H4 (cell line): ENCODE measurements at regions not wholly inside any gene's neighbourhood (a gene's known extent, or its start where the extent isn't known, plus 50 kb on each side); places are given as distances from the start of the nearest gene placed in this dataset.
"Not testable (repeated sequence)": the region's sequence is repeated elsewhere in the genome, so short reads cannot be mapped to it uniquely, and the experiment has no call there.

Experiments
- DNase-seq: peaks from one replicate; pipeline ENCODE4 v3.0.0-alpha.2; 2015; ENCODE audit warnings: low spot score

DNA sequence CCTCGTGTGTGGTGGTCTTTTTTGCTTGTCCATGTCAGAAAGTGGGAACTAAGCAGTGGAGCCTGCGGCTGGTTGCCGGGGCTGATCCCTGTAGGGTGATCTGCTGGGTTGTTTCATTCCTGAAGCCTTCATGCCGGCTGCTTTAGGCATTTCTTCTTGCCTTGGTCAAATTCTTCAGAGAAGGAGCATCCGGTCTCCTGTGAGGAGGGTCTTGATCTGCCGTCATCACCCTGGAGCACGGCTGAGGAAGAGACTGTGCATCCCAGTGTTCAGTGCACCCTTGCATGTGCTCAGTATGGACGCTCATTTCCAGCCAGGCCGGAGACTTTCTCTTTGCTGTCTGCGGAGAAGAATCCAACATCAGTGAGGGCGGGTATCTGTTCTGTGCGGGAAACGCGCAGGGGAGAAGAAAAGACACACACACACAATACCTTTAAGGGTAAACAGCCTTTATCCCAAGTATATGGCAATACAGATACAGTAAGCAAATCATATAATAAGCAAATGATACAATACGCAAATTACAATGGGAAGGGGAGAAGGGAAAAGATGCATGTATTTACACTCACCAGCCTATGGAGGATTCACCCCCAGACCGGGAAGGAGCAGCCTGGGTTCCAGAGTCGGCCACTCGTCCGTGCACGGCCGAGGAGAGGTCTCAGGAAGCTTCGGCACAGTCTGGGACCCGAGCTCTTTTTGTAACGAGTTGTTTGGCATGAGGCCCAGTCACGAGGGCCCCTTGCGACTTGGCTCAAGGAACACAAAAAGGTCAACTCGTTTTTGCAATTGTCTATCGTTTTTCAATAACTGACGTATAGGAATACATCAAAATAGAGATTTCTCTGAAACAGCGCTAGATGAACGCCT, 1366.8 kb upstream of the TMEM132C start:
- no peak for DNase-seq

DNA sequence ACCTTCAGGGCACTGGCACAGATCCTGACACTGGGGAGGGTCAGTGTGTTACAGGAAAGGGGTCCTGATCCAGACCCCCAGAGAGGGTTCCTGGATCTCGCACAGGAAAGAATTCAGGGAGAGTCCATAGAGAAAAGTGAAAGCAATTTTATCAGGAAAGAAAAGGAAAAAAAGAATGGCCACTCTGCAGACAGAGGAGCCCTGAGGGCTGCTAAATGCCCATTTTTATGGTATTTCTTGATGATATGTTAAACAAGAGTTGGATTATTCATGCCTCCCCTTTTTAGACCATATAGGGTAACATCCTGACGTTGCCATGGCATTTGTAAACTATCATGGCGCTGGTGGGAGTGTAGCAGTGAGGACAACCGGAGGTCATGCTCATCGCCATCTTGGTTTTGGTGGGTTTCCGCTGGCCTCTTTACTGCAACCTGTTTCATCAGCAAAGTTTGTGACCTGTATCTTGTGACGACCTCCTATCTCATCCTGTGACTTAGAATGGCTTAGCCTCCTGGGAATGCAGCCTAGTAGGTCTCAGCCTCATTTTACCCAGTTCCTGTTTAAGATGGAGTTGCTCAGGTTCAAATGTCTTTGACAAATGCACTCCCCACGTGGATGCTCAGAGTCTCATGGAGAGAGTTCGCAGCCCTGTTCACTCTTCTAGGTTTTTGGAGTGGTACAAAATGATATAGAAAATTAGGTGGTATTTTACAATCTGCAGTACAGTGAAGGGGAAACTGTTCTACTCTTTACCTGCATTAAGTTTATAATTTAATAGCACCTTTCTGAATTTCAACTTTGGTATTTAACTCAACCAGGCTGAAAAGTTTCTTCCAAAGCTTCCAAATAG, 1363.7 kb upstream of the TMEM132C start:
- no peak for DNase-seq

DNA sequence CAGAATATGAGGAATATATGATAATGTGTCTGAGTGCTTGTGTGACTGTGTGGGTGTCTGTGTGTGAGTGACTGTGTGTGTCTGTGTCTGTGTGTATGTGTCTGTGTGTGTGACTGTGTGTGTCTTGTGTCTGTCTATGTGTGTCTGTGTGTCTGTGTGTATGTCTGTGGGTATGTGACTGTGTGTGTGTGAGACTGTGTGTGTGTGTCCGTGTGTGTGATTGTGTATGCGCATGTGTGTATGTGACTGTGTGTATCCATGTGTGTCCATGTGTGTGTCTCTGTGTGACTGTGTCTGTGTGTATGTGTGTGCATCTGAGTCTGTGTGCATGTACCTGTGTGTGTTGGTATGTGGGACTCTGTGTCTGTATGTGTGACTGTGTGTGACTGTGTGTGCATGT, 1361.2 kb upstream of the TMEM132C start:
- DNase-seq = no peak

DNA sequence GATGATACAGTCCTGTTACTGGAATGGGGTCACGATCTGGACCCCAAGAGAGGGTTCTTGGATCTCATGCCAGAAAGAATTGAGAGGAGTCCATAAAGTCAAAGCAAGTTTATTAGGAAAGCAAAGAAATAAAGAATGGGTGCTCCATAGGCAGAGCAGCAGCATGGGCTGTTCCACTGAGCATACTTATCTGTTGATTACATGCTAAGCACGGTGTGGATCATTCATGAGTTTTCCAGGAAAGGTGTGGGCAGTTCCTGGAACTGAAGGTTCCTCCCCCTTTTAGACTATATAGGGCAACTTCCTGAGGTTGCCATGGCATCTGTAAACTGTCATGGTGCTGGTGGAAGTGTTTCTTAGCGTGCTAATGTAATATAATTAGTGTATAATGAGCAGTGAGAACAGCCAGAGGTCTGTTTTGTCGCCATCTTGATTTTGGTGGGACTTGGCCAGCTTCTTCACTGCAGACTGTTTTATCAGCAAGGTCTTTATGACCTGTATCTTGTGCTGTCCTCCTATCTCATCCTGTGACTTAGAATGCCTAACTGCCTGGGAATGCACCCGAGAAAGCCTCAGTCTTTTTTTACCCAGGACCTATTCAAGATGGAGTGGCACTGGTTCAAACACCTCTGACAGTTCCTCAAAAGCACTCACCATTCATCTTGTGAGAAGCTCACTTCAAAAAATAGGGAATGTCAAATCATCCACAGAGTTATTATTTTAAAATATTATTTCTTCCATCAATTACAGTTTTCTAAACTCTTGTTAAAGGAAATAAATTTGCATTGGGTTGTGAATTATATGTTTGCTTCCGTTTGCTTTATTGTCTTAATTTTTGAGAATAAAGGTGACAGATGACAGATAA, 1358.8 kb upstream of the TMEM132C start:
- DNase-seq = no peak

DNA sequence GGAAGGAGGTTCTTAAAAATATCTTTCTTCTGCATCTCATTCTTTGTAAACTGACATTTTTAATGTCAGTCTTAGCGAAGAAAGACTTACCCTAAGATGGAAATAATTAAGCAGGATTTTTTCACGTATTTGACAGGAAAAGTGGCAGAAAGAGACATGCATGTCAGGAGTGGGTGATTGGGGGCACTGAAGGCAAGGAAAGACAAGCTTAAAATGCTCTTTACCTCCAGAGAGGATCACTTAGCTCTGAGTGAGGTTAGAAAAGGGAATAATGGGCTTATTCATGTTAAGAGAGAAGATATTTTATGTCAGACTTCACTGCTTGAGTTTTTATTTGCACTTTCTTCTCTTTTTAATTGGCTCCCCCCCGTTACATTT, 1358.2 kb upstream of the TMEM132C start:
- DNase-seq = no peak

DNA sequence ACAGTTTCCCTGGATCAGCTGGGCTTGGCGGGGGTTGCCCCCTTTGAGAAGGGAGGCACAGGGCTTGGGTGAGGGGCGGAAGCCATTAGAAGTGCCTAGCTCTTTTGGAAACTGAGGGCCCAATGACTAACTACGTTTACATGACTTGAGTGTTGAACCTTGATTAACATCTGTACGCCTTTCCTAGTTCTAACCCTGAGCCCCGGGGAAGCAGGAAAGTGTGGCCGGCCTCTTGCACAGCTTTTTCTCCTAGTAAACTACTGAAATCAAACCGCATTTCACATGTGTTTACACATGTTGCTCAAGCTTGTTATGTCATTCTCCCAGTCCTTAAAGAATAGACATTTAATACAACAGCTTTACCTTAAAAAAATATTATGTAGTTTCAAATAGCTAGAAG, 1356.4 kb upstream of the TMEM132C start:
- DNase-seq = no peak

DNA sequence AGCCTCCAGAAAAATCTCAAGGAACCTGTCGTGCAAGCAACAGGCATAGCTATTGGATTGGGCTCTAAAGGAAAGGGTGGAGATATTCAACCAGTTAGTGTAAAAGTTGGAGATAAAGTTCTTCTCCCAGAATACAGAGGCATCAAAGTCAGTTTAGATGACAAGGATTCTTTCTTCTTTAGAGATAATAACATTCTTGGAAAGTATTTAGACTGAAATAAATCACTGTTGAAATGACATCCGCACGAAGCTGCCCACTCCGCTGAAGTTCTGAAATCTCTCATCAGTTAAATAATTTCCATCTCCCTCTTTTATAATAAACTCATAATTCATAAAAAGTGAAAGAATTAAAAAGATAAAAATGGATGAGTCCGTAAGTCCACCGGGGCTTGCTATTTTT, 1354.9 kb upstream of the TMEM132C start:
- DNase-seq = no peak

DNA sequence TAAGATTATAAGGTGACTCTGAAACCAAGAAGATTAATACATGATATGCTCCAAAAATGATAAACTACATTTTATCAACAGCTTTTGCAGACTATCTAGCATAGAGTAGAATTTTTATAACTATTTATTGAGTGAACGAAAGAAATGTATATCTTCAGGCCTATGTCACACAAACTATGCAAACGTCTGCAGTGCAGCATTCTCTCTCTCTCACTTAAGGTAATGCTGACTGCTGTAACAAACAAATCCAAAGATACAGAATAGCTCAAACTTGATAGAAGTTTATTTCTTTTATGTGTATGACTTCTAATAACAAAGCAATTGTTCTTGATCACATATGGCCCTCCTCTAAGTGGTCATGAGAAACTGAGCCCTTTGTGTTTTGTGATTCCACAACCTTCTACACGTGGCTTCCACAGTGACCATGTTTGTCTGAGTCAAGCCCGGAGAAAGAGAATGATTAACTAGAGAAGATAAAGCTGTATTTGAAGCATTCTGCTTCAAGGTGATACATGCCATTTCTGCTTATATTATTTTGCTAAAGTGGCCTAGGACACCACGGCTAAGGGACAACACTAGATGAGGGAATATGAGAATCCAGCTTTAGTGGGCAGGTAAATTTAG, 1352.7 kb upstream of the TMEM132C start:
- no peak for DNase-seq

DNA sequence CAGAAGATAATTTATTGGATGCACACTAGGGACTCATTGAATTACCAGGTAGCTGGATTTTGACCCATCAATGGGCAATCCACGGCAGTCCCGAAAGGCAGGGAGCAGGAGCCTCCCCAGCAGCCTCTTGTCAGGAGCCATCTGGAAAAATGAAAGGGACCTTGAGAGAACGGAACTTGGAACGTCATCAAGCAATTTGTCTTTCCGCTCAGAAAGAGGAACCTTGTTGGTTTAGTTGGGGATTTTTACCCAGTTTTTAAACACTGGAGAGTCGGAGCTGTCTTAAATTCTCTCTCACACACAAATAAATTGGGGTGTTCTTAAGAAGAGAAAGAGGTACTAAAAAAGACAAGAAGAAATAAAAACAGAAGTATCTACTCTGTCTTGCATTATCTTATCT, 1351.7 kb upstream of the TMEM132C start:
- DNase-seq = no peak

DNA sequence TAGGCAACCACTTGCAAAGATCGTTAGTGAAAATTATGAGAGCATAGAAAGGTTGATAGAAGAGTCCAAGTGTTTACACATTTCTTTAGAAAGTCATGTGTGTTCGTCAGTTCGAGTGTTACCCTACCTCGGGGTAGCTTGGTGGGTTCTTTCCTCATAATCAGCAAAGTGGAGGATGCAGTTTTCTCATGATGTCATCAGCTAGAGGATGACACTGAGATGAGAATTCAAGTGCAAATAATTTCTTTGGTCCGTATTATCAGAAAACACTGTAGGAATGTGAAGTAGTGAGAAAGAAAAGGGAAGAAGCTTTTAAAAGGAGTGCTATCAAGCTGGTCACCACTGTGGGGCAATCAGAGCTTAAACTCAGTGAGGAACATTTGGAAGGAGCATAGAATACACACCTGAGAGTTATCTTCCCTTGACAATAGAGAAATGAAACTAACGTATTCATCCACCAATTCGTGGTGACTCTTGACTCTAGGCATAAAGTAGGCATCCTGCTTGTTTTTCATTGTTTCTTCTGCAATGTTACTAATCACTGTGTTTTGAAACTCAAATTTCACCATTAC, 1340.9 kb upstream of the TMEM132C start:
- DNase-seq = no peak

DNA sequence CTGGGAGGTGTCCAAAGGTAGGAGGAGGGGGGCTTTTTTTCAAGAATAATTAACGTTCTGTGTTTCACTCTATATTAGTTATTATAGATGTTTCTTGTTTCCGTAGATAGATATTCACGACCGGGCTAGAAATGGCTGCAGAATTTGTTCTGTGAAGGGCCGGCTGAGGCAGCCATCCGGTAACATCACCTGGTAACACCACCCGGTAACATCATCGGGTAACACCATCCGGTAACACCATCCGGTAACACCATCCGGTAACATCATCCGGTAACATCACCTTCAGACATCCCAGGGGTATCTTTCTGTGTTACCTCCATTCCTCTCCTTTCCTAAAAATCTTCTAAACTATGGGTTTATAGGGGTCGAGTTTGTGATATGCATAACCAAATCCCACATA, 1336.7 kb upstream of the TMEM132C start:
- DNase-seq = no peak

DNA sequence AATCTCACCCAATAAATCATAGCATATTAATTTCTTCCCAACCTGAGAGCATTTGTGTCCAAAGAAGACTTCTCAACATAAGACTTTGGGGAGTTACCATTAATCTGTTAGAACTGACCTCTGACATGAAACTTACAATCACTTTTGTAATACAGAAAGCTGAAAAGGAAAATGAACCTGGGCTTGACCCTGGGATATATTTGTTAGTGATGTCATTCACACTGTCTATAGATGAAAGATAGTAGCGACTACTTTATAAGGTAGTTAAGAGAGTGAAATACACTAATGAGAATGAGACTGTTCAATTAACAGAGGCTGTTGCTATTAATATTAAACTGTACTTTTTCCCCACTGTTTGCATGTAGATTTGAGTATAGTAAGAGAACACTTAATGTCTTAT, 1334.8 kb upstream of the TMEM132C start:
- DNase-seq = no peak

DNA sequence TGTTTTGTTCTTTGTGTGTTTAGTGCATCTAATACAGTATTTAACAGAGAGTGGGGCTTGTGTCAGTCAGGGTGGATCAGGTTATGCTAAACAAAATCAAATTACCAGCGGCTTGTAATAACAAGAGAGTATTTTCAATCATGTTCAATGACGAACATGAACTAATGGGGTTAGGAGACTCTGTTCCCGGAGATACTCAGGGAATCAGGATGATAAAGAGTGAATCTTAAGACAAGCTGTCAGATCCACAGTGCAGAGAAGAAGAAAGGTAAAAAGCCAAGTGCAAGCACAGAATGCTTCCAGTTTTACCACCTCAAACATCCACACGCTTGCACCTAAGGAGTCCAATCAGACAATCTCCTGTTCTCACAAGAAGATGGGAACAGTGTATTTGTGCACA, 1331.5 kb upstream of the TMEM132C start:
- DNase-seq = no peak

DNA sequence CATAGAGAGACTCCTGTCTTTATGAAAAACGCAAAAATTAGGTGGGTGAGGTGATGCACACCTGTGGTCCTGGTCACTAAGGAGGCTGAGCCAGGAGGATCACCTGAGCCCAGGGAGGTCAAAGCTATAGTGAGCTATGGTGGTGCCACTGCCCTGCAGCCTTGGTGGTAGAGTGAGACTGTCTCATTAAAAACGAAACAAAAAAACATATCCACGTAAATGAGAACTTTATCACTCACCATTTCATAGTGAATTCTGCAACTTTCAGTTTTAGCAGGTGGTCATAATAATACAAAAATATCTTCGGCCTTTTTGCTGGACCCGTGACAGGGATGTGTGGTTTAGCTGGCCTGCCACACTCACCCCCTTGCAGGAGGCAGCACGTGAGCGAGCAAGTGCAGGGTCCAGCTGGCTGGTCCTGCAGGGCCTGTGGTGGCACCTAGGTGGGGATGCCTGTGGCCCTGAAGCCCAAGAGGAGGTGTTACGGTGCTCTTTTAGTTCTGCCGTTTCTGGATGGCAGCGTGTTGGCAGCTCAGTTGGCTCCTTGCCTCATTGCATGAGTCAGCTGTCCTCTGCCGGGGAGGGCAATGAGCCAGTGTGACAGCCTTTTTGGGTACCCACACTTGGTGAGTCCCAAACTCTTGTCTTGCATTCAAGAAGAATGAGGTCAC, 1330.7 kb upstream of the TMEM132C start:
- peak; percentile 89 for DNase-seq

DNA sequence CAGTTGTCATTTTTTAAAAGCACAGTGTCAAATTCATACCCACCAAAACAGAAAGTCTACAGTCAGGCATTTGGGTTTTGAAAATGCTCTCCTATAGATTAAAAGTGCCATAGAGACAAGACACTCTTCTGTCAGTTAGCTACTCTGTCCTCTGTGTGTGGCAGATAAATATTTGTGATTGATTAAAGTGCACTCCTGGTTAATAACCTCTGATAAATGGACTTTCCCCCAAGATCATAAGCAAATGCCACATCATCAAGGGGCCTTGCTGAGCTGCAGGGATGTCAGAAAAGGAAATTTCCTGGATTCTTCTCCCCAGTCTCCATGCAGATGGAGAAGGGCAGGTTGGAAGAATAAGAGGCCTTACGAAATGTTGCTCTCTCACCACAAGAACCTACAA, 1329.5 kb upstream of the TMEM132C start:
- no peak for DNase-seq

DNA sequence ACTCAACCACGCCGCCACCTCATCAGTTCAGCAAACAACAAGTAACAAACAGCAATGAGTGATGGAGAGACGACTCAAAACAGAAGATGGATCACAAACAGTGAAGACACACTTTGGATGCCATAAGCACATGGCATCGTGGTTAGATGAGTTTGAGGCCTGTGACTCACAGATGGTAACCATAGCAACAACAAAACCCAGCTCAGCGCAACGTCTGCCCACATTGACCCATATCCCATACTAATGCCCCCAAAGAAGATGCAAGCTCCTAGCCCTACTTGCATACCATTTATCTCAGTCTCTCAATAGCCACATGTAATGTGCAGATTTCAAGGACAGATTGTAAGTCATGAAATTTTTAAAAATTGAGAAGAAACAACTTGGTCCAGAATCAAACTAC, 1322.3 kb upstream of the TMEM132C start:
- peak; percentile 19 for DNase-seq

DNA sequence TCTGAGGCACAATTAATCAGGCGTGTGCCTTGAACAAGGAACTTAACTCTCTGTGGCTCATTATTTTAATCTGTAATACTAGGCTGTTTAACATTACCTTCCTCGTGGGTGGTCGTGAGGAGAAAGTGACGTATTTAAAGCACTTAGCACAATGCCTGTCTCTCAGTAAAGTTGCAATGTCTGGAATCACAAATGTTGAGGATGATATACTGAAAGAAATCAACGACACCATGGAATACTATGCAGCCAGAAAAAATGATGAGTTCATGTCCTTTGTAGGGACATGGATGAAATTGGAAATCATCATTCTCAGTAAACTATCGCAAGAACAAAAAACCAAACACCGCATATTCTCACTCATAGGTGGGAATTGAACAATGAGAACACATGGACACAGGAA, 1320.0 kb upstream of the TMEM132C start:
- not testable (repeated sequence) for DNase-seq

DNA sequence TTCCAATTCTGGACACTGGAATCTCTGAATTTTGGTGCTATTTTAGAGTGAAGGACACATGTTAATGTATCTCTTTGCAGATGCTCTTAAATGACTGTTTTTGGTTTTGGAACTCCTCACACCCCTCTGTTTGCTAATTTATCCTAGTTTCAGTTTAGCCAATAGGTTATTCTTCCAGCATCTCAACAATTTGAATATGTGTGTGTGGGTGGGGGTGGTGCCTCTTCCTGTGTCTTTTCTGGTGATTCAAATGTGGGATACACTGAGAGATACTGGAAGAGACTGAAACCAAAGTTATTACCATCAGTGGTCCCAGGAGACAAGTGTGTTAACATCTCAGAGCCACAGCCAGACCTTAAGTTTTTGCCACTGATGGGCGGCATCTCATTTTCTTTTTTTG, 1317.4 kb upstream of the TMEM132C start:
- no peak for DNase-seq

DNA sequence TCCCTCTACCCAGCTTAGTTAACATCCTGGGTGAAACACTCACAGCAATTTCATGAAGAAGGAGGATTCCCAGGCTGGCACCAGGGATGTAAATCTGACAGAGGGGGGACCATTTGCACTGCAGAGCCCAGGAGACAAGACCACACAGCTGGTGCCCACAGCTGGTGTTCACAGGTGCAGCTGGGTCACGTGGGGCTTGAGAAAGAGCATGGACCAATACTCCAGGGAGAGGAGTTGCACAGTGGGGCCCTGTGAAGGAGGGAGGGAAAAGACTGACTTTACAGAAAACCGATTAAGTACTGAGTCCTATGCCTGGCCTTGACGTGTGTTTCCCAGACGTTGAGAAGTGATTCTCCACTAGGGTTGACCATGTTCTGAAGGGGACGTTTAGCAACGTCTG, 1316.7 kb upstream of the TMEM132C start:
- DNase-seq = no peak

DNA sequence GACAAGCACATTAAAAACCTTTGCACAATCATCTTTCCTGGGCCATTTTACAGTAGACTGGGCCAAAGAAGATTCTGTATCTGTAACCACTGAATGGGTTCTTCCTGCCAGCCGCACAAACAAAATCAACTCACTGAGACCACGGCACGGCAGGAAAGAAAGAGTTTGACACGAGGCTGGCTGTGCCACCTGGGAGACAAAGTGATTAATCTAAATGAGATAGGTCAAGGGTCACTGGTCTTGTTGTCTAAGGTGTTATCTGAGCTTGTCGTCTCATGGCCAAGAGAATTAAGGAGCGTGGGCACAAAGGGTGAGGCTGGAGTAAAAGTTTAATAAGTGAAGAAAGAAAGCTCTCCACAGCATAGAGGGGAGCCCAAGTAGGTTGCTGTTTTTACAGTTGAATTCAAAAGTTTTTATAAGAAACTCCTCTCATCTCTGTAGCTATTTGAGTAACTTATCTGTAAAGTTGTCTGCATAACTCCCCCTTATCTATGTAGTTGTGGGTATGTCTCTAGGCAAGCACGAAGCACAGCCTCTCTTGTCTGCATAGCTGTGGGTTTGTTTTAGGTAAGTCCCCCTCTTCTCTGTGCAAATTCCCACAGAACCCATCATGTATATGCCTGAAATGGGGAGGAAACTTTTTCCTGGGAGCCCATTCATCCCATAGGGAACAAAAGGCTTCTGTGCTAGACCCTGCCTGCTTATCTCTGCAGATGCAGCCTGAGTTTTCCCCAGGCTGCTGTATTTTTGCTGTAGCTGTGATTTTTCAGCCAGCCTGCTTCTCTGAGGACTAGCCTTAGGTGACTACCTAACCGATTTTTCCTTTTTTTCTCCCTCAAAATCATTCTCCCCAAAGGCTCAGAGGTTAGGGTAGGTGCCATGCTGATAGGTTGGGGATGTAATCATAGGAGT, 1314.6 kb upstream of the TMEM132C start:
- DNase-seq = no peak
